ENCODE measurements at regions not wholly inside any gene's neighbourhood (a gene's known extent, or its start where the extent isn't known, plus 50 kb on each side); places are given as distances from the start of the nearest gene placed in this dataset.

- no peak for TF ChIP-seq CBFB (CRISPR knock-in tag; IDR thresholded peaks at IDR 0.05; ENCODE audit: low read depth)
- no peak for TF ChIP-seq ZNF219 (CRISPR knock-in tag; IDR thresholded peaks at IDR 0.05; ENCODE audit: borderline replicate concordance)
- no peak for TF ChIP-seq ZNF281 (CRISPR knock-in tag; IDR thresholded peaks at IDR 0.05)
- no peak for TF ChIP-seq USF1 (CRISPR knock-in tag; IDR thresholded peaks at IDR 0.05)
- no peak for TF ChIP-seq ZBTB21 (CRISPR knock-in tag; IDR thresholded peaks at IDR 0.05; ENCODE audit: borderline replicate concordance)
- TF ChIP-seq IRF1 (CRISPR knock-in tag; IDR thresholded peaks at IDR 0.05), result no peak
- no peak for TF ChIP-seq SP1 (CRISPR knock-in tag; conservative IDR thresholded peaks at IDR 0.05)
These were observed 130.4 kb downstream of the DICER1 start (continued) for GRCh38 chr14:95026851-95027463.

- DNase-seq (ENCODE audit: low spot score) (no peak), ATAC-seq (no peak)
- Mint-ChIP-seq H3K4me3 (no peak overlapping the region), H3K36me3 (peaks cover 3% of the 10 kb centered on the region; the same call in 1 of the 2 replicates), H3K27ac (no peak overlapping the region), H3K4me1 (no peaks in the 10 kb centered on the region), H3K27me3 (ENCODE audit: low read depth) (no peaks in the 10 kb centered on the region), H3K9me3 (peaks cover 5% of the 10 kb centered on the region)
- ChIA-PET POLR2A (no interaction called here), CTCF (no interaction called here)
- no peak for TF ChIP-seq CREM (CRISPR knock-in tag; IDR thresholded peaks at IDR 0.05)
- TF ChIP-seq ZNF532 (CRISPR knock-in tag; IDR thresholded peaks at IDR 0.05; ENCODE audit: borderline replicate concordance), result no peak
- TF ChIP-seq ZNF425 (CRISPR knock-in tag; conservative IDR thresholded peaks at IDR 0.05), result no peak
- no peak for TF ChIP-seq NFE2L1 (CRISPR knock-in tag; IDR thresholded peaks at IDR 0.05)
- TF ChIP-seq STAT6 (CRISPR knock-in tag; conservative IDR thresholded peaks at IDR 0.05; ENCODE audit: low read depth), result no peak
- no peak for TF ChIP-seq TCF7 (CRISPR knock-in tag; IDR thresholded peaks at IDR 0.05; ENCODE audit: low read depth)
These were observed 131.4 kb downstream of the DICER1 start for GRCh38 chr14:95025941-95026340.

Measured in WTC11 (cell line).